Right hindlimb (tissue), 1 donor: ENCODE measurements at regions not wholly inside any gene's neighbourhood (a gene's known extent, or its start where the extent isn't known, plus 50 kb on each side); places are given as distances from the start of the nearest gene placed in this dataset.
"Not testable (repeated sequence)": the region's sequence is repeated elsewhere in the genome, so short reads cannot be mapped to it uniquely, and the experiment has no call there.

Experiments used
- DNase-seq: peaks from one replicate; pipeline ENCODE4 v3.0.0-alpha.2; 2018

DNA sequence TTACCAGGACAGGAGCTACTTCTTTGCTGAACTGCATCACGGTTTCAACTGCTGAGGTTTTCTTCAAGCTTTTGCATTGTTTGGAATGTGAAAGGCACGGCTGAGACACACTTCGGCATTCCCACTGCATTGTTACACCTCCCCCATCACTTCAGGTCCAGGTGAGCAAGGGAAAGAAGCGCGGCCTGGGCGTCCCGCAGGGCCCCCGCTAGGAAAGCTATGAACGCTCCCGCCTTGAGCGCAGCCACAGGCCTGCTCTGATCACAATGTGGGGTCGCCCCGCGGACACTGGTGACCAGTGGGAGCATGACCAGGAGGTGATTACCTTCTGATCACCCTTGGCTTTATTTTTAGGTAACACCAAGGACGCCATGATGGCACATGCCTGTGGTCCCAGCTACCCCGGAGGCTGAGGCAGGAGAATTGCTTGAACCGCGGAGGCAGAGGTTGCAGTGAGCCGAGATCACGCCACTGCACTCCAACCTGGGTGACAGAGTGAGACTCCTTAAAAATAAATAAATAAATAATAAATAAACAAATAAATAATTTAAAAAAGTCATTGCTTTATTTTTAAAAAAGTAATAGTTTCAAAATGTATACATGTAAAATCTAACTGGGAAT lies 82.2 kb upstream of the ANTXRL start:
- not testable (repeated sequence) for DNase-seq

- not testable (repeated sequence) for DNase-seq
Measured at GRCh38 chr10:46210427-46210826, 76.4 kb upstream of the ANTXRL start.

DNA sequence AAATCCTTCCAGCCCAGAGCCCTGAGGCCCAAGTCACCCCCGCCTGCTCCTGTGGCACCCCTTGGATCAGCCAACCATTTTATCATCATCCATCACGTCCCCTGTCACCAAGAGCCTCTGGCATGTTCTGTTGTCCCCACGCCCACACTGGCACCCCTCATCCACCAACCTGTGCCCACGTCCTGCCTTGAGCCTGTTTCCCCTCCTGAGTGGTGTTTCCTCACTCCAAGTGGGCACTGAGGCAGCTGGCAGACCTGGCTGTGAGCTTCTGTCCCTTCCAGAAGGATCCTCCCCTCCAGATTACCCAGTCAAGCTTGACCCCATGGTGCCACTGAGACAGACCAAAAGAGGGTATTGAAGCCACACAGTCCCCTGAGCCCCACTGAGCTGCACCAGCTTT lies 71.4 kb upstream of the ANTXRL start:
- DNase-seq: no peak

DNA sequence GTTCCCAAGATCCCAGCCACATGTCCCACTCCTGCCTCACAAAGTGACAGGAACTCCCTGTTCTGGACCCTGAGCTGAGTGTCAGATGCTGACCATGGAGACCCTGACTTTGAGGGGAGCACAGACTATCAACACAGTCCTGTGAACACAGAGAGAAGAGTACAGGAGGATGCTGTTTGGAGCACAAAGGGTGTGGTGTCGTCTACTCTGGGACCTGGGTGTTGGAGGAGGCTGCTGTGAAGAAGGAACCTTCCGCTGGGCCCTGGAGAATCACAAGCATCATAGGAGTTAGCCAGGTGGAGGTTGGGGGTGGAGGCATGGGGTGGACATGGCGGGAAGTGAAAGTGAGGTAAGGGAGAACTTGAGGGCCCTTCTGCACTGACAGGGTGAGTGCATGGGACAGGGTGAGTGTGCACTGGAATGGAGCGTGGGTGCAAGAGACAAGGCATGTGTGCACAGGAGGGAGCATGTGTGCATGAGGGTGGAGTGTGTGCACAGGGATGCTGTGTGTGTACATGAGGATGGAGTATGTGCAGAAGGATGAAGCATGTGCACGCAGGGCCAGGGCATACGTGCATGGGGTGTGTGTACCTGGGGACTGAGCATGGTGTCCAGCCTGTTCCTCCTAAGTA lies 70.7 kb upstream of the ANTXRL start:
- DNase-seq: no peak

DNA sequence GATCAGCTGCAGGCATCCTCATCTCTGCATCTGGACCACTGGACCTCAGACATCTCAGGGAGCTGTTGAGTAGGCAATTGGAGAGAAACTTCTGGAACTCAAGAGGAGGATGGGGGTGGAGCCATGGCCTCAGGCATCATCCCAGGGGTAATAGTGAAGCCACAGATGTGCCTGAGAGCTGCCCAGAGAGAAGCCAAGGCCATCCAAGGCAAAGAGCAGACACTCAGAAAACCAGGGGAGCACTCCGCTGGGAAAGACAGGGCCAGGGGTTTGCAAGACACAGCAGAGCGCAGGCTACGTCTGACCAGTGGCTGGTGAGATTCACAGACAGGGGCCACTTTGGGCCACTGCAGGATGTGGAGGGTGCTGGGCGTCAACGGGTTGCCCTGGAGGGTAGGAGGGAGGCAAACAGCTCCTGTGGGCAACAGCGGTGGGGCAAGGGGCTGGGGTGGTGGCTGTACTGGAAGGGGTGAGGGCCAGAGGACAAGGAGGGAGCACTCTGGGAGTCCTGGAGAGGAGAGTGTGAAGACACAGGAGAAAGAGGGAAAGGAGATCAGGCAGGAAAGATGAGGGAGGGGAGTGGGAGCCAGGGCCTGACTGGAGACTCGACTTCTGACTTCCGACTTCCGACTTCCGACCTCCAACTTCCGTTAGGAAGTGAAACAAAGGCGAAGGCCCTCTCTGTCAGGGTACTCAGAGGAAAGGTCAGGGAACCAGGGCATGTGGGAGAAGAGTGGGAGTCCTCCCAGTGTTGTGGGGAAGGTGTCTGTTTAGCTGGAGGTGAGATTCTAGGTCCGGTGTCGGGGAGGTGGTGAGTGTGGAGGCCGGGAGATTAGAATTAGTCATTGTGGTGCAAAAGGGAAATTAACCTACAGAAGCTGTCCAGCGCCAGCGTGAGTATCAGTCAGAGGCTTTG lies 69.7 kb upstream of the ANTXRL start:
- no peak for DNase-seq

DNA sequence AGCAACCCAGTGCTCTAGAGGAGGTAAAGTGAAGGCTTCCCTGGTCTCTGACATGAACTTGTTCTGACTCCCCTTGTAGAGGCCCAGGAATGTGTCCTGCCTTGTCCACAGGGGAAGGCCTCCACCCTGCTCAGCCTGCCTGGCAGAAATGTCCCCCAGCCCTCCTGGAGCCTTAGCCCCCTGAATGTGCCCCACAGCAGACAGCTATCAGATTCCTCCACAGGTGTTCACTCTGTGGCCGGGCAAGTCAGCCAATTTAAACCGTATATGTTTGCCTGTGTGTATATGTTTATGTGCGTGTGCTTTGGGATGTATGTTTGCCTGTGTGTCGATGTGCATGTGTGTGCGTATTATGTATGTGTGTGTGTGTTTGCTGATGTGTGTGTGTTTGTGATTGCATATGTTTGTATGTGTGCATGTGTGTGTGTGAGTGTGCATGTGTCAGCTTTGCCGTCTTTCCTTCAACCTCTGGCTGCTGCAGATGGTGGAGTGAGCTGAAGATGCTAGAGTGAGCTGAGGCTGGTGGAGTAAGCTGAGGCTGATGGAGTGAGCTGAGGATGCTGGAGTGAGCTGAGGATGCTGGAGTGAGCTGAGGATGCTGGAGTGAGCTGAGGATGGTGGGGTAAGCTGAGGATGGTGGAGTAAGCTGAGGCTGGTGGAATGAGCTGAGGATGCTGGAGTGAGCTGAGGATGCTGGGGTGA lies 68.9 kb upstream of the ANTXRL start:
- DNase-seq: no peak

DNA sequence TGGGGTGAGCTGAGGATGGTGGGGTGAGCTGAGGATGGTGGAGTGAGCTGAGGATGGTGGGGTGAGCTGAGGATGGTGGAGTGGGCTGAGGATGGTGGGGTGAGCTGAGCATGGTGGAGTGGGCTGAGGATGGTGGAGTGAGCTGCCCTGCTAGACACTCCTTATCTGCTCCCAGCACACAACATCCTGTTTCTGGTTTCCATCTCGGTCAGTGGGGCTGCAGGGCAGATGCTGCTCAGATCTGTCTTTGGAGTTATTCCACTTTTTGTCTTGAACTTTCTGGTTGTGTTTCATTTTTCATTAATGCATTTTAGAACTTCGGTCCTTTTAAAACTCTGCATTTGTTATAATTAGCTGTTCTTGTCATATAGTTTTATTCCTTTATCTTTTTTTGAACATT lies 67.9 kb upstream of the ANTXRL start:
- DNase-seq: no peak

DNA sequence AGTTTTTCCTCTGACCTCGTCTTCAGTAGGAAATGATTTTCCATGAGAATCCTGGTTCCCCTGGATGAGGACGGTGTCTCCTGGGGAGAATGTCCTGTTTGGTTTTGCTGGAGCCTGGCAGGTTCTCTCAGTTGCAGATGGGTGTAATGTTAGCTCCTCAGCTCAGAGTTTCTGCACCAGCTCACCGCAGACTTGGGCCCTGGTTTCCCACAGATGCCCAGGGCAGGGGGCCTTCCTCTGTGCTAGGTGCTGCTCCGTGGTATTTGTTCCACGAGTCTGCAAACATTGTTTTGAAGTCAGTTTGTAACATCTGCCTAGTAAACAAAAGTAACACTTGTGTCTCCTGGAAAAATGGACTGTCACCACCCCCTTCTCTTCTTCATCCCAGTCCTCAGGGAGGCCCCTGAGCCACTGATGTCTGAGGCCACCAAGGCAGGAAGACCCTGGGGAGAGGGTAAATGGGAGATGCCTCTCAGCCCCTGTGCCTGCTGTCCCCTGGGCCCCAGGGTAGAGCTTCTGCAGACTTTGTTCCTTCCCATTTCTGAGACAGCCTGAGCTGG lies 67.3 kb upstream of the ANTXRL start:
- not testable (repeated sequence) for DNase-seq

- no peak for DNase-seq
Measured at GRCh38 chr10:46220187-46220586, 66.6 kb upstream of the ANTXRL start.

DNA sequence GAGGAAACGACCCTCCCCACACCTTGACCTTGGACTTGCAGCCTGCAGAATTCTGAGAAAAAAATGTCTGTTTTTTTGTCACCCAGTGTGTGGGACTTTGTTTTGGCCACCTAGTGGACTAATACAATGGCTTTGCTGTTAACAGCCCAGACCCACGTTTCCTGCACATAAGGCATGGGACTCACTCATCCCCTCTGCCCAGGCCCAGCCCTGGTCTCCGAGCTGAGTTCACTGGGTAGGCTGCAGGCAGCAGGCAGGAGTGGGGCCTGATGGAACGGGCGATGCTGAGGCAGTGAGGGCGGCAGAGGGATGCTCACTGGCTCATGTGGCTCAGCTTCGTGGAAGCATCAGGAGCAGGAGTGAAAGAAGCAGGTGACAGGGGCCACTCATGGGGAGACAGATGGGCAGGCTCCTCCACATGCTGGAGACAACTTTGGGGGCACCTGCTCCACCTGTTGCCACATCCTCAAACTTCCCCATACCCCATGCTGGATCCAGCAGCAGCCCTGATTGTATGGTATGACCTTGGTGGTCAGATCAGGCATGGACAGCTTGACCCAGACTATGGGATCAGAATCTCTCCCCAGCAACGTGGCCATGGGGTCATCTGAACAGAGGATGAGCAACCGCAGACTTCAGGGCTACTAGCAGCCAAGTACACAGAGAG lies 65.8 kb upstream of the ANTXRL start:
- DNase-seq: no peak

GRCh38 chr10:46222364-46222935 lies 64.3 kb upstream of the ANTXRL start:
- DNase-seq: no peak

GRCh38 chr10:46223064-46223480 lies 63.7 kb upstream of the ANTXRL start:
- no peak for DNase-seq

DNA sequence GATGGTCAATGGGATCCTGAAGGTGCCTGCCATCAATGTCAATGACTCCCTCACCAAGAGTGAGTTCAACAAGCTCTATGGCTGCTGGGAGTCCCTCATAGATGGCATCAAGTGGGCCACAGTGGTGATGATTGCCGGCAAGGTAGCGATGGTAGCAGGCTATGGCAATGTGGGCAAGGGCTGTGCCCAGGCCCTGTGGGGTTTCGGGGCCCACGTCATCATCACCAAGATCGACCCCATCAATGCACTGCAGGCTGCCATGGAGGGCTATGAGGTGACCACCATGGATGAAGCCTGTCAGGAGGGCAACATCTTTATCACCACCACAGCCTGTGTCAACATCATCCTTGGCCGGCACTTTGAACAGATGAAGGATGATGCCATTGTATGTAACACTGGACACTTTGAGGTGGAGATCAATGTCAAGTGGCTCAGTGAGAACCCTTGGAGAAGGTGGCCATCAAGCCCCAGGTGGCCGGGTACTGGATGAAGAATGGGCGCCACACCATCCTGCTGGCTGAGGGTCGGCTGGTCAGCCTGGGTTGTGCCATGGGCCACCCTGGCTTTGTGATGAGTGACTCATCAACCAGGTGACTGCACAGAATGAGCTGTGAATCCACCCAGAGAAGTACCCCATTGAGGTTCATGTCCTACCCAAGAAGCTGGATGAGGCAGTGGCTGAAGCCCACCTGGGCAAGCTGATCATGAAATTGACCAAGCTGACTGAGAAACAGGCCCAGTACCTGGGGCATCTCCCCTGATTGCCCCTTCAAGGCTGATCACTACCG lies 63.0 kb upstream of the ANTXRL start:
- DNase-seq: no peak

DNA sequence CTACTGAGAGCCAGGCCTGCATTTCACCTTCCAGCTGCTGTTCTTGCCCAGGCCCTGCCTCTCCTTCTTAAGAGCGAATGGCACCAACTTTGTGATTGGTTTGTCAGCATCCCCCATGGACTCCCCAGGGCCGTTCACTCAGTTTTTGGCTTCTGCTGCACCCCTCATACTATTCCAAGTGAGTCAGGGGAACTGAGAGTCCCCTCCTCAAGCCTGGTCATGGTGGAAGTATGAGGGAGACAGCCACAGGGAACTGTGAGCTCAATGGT lies 62.4 kb upstream of the ANTXRL start:
- DNase-seq: no peak

DNA sequence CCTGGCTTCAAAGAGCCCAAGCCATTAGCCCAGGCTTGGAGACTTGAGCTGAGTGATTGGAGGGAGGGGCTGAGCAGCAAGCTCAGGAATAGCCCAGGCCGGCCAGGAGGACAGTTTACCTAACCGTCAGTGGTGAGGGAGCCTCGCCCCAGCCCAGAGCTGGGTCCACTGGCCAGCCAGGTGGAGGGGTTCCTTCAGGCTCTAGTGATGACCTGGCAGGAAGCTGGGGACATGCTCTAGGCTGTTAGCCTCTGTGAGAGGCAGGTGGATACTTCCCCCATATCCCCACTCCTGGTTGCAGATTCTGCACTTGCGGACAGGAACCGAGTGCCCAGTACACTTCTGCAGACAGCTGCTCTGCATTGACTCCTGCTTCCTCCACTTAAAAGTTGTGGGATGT lies 61.2 kb upstream of the ANTXRL start:
- no peak for DNase-seq

DNA sequence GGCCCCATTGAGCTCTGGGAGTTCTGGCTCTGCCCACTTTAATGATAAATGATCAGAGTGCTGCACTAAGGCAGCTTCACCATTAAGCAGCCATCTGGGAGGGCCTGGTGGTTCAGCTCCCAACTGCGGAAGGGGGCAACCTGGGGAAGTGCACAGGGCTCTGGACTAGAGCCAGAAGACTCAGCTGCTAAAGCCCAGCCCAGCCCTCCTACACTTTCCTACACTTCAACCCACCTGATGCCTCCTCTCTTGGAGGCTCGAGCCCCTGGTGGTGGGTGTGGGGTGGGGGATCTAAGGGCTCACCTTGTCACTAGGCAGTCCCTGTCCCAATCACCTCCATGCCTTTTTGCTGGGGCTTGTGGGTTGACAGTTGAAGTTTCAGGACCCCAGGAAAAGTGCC lies 60.6 kb upstream of the ANTXRL start:
- no peak for DNase-seq

- no peak for DNase-seq
Measured at GRCh38 chr10:46226900-46227558, 59.8 kb upstream of the ANTXRL start.

GRCh38 chr10:46227571-46227935 lies 59.2 kb upstream of the ANTXRL start:
- no peak for DNase-seq

DNA sequence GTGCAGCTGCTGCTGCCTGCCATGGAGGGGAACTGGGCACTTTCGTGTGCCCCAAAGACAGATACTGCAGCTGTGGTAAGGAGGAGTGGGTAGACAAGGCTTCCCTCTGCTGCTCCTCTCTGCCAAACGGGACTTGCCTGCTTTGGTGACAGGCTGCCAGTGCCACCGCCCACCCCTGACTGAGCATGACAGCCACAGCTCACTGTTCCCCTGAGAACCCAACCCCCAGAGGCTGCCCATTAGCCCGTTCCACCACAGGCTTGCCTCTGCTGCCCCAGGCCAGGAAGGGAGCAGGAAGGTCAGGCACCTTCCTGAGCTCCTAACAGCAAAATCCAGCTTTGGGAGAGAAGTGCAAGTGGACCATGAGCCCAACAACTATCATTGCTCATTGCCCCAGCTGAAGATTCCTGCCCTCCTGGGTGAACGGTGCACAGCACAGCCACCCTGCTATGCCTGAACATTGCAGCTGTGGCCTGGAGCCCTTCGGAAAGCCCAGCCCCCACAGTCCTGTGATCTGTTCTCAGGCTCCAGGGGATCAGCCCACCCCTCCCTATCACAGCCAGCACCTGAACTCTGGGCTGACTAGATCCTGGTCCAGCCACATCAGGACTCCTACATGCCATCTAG lies 58.7 kb upstream of the ANTXRL start:
- DNase-seq: no peak

- DNase-seq: peak; percentile 83
Measured at GRCh38 chr10:46228563-46229071, 58.2 kb upstream of the ANTXRL start.
